Thoracic aorta (tissue), 2 donors: ENCODE measurements at regions not wholly inside any gene's neighbourhood (a gene's known extent, or its start where the extent isn't known, plus 50 kb on each side); places are given as distances from the start of the nearest gene placed in this dataset.

Experiments used
- ATAC-seq: fragments of 150-250 bp; one replicate; pipeline ENCODE4 v1.8.0; 2017; ENCODE audit warnings: low read depth; ENCODE audit not compliant: insufficient number of reproducible peaks, low FRiP score
- DNase-seq: peaks from one replicate; pipeline ENCODE4 v3.0.0-alpha.2; 2020; ENCODE audit warnings: low spot score
- H3K27ac ChIP-seq, 2 donors: fragments of 200-600 bp; sonication (generic); 1 replicate in 1 of 2; 2 replicates in 1 of 2; pipeline ENCODE4 v1.5.1; 2016; ENCODE audit warnings: mild to moderate bottlenecking in 2 of 2, moderate library complexity in 2 of 2
- H3K27me3 ChIP-seq: fragments of 200-600 bp; sonication (generic); replicated peaks from 2 replicates; pipeline ENCODE4 v1.6.0; 2016; ENCODE audit warnings: mild to moderate bottlenecking; ENCODE audit not compliant: insufficient read depth
- H3K36me3 ChIP-seq: fragments of 200-600 bp; sonication (generic); one replicate; pipeline ENCODE4 v1.5.1; 2016
- H3K4me1 ChIP-seq, 2 donors: fragments of 200-600 bp; sonication (generic); 1 replicate in 1 of 2; 2 replicates in 1 of 2; pipeline versions ENCODE4 v1.5.1 to v1.6.0; 2016; ENCODE audit warnings: low read depth in 2 of 2, mild to moderate bottlenecking in 1 of 2; ENCODE audit not compliant: control insufficient read depth in 1 of 2
- H3K4me3 ChIP-seq: fragments of 200-600 bp; sonication (generic); 2 replicates; pipeline ENCODE4 v1.5.1; 2016; ENCODE audit warnings: mild to moderate bottlenecking
- H3K9me3 ChIP-seq: fragments of 200-600 bp; sonication (generic); 2 replicates; pipeline ENCODE4 v1.5.1; 2016
- CTCF ChIP-seq: fragments of 200-600 bp; sonication (generic); IDR thresholded peaks from one replicate; pipeline ENCODE4 v1.5.1; 2019; ENCODE audit warnings: antibody characterized with exemption

- no peak for TF ChIP-seq CTCF
- Histone ChIP-seq H3K36me3 (no peaks in the 10 kb centered on the region), H3K27ac (no peak overlapping the region), H3K27me3 (no peaks in the 10 kb centered on the region), H3K4me1 (peaks cover 6 to 17% of the 10 kb centered on the region in 2 donors), H3K9me3 (no peaks in the 10 kb centered on the region), H3K4me3 (no peak overlapping the region)
- ATAC-seq (no peak), DNase-seq (no peak)
These were observed 110.4 kb upstream of the RFLNA start for GRCh38 chr12:124184456-124184855.

- ATAC-seq = no peak
- H3K9me3 ChIP-seq = no peaks in the 10 kb centered on the region
- H3K27me3 ChIP-seq = no peaks in the 10 kb centered on the region
- H3K4me1 ChIP-seq = peaks cover 6 to 18% of the 10 kb centered on the region in 2 donors
- no peaks in the 10 kb centered on the region for H3K36me3 ChIP-seq
- no peak for DNase-seq
- no peak overlapping the region for H3K27ac ChIP-seq
- H3K4me3 ChIP-seq = no peak overlapping the region
- TF ChIP-seq CTCF = no peak
These were observed 108.8 kb upstream of the RFLNA start for GRCh38 chr12:124185971-124186686.

GRCh38 chr12:124188084-124188483 lies 106.8 kb upstream of the RFLNA start:
- DNase-seq = no peak
- H3K27ac ChIP-seq = peak overlapping the region; percentile 14 to 31
- no peaks in the 10 kb centered on the region for H3K36me3 ChIP-seq
- peaks cover 6 to 29% of the 10 kb centered on the region in 2 donors for H3K4me1 ChIP-seq
- H3K4me3 ChIP-seq = no peak overlapping the region
- H3K9me3 ChIP-seq = no peaks in the 10 kb centered on the region
- ATAC-seq = no peak
- H3K27me3 ChIP-seq = no peaks in the 10 kb centered on the region
- TF ChIP-seq CTCF = no peak

GRCh38 chr12:124188561-124189405 lies 106.1 kb upstream of the RFLNA start:
- TF ChIP-seq CTCF = no peak
- H3K4me3 ChIP-seq = no peak overlapping the region
- H3K4me1 ChIP-seq = peaks cover 6 to 29% of the 10 kb centered on the region in 2 donors
- DNase-seq (no peak), ATAC-seq (no peak)
- peak overlapping the region; percentile 14 to 31 for H3K27ac ChIP-seq
- H3K9me3 ChIP-seq = no peaks in the 10 kb centered on the region
- no peaks in the 10 kb centered on the region for H3K27me3 ChIP-seq
- no peaks in the 10 kb centered on the region for H3K36me3 ChIP-seq

GRCh38 chr12:124190312-124191023 lies 104.4 kb upstream of the RFLNA start:
- H3K4me1 ChIP-seq = peaks cover 6 to 29% of the 10 kb centered on the region in 2 donors
- H3K27ac ChIP-seq = no peak overlapping the region
- H3K4me3 ChIP-seq = no peak overlapping the region
- TF ChIP-seq CTCF = no peak
- no peaks in the 10 kb centered on the region for H3K9me3 ChIP-seq
- no peak for ATAC-seq
- no peaks in the 10 kb centered on the region for H3K27me3 ChIP-seq
- no peaks in the 10 kb centered on the region for H3K36me3 ChIP-seq
- DNase-seq = no peak
